T-helper 2 cell (primary cell): ENCODE measurements at regions not wholly inside any gene's neighbourhood (a gene's known extent, or its start where the extent isn't known, plus 50 kb on each side); places are given as distances from the start of the nearest gene placed in this dataset.

Experiments
- DNase-seq, 5 experiments: peaks; one replicate each; pipeline versions ENCODE4 v3.0.0 to v3.0.0-alpha.2; 2012 to 2022

GRCh38 chr17:5821803-5822202 is 237.5 kb upstream of the NLRP1 start:
- DNase-seq: no peak

GRCh38 chr17:5822281-5823060 is 238.2 kb upstream of the NLRP1 start:
- no peak for DNase-seq

GRCh38 chr17:5823219-5823618 is 238.9 kb upstream of the NLRP1 start:
- no peak for DNase-seq

- no peak for DNase-seq
Measured at GRCh38 chr17:5825717-5826330, 241.5 kb upstream of the NLRP1 start.

GRCh38 chr17:5826384-5826783 is 242.1 kb upstream of the NLRP1 start:
- DNase-seq: no peak

GRCh38 chr17:5830921-5831320 is 239.3 kb upstream of the WSCD1 start:
- no peak for DNase-seq

- peak in 1 of 5 experiments; percentile 12 for DNase-seq
Measured at GRCh38 chr17:5832886-5833285, 237.3 kb upstream of the WSCD1 start.

DNA sequence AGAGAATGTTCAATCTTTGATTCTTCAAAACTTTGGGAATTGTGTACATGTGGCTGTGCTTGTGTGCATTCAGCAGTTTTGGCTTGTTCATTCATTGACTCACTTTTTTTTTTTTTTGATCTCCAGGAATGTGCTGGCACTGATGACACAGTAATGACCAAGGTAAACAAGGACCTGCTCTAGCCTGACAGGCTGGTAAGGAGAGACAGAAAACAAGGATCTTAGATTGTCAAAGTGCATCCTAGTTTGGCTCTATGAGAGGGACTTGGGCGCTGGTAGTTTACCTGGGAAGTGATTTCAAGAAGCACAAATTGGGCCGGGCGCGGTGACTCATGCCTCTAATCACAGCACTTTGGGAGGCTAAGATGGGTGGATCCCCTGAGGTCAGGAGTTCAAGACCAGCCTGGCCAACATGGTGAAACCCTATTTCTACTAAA is 233.1 kb upstream of the WSCD1 start:
- DNase-seq: no peak

DNA sequence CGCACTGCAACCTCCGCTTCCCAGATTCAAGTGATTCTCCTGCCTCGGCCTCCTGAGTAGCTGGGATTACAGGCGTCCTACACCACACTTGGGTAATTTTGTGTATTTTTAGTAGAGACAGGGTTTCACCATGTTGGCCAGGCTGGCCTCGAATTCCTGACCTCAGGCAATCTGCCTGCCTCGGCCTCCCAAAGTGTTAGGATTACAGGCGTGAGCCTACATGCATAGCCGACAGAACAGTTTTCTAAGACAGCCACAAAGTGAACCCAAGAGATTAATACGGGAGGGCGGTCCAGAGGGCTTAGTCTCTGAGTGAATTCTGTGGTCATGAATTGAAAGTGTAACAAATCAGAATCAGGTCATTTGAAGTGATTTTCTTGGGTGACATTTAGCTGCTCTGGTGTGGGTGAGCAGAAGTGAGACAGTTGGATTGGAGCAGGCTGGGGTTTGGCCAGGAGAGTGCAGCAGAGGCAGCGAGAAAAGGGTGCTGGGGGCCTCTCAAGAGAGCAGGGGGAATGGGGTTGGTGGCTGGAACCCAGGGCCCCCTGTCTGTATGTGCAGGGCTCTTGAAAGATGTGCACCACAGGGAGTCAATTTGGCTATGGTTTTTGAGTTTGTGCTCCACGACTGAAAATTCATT is 231.4 kb upstream of the WSCD1 start:
- no peak for DNase-seq

GRCh38 chr17:5840811-5841446 is 229.2 kb upstream of the WSCD1 start:
- no peak for DNase-seq

- DNase-seq: no peak
Measured at GRCh38 chr17:5841862-5842261, 228.3 kb upstream of the WSCD1 start.

DNA sequence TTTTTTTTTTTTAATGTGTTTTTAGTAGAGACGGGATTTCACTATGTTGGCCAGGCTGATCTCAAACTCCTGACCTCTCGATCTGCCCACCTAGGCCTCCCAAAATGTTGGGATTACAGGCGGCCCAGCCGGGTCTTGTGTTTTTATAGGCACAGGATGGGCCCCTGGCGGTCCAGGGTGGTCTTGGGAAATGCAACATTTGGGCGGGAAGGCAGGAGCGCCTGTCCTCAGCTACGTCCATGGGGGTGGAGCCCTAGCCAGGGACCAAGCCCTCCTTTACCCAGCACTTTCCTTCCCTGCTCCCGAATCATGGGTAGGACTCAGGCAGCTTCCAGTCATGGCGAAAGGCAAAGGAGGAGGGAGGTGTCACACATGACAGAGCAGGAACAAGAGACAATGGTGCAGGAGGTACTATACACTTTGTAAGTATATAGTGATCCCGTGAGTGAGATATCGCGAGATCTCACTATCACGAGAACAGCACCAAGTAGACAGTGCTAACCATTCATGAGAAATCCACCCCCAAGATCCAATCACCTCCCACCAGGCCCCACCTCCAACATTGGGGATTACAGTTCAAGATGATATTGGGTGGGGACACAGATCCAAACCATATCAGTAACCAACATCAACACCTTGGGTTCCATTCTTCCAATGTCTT is 226.7 kb upstream of the WSCD1 start:
- DNase-seq: no peak

DNA sequence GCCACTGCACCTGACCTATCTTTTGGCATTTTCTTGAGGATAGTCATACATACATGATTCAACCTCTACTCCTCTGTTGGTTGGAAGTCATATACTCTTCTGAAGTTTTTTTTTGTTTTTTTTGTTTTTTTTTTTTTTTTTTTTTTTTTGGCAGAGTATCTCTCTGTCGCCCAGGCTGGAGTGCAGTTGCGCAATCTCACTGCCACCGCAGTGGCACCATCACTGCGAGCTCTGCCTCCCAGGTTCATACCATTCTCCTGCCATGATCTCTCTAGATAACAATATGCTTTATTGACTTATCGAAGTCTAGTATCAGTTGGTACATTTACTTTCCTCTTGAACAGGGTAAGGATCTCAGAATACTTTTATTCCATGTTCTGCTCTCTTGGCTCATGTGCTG is 224.2 kb upstream of the WSCD1 start:
- DNase-seq: no peak

DNA sequence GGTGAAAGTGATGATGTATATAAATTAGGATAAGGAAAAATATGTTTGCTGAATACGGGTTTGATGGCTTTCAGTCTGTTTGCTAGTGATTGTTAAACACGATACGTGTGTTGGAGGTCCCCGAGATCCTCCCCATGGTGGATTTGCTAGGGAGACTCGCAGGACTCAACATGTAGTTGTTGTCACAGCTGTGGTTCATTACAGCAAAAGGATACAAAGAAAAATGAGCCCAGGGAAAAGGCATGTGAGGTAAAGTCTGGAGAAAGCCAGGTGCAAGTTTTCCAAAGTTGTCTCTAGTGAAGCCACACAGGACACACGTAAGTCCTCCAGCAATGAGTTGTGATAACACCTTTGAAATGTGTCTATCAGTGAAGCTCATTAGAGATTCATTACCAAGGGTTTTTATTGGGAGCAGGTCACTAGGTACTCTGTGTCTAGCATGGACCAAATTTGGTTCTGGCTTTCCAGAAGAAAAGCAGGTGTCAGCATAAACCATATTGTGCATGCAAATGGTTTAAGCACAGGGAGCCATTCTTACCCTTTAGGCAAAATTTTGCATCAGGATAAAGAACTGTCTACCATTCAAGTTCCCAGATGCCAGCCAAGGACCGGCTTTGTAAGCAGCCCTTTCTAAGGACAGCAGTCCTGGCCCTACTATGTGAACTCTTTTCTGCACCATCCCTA is 215.2 kb upstream of the WSCD1 start:
- no peak for DNase-seq

- DNase-seq: no peak
Measured at GRCh38 chr17:5861246-5861645, 208.9 kb upstream of the WSCD1 start.

DNA sequence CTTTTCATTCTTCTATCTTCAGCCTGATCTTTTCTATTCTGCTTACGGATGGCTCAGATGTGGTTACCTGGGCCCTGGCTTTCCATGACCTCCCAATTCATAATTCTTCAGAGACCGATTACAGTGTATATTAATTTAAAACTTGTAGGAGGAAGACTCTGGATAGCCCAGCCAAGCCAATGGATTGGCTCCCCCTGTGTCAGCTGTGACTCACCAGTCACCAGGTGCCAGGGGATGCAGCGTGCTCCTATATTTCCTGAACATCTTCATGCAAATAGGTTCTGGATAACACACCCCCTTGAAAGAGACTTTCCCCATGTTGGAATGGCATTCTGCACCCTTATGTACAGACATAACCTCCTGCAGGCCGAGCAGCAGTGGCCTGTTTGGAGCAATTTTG is 208.3 kb upstream of the WSCD1 start:
- DNase-seq: no peak

DNA sequence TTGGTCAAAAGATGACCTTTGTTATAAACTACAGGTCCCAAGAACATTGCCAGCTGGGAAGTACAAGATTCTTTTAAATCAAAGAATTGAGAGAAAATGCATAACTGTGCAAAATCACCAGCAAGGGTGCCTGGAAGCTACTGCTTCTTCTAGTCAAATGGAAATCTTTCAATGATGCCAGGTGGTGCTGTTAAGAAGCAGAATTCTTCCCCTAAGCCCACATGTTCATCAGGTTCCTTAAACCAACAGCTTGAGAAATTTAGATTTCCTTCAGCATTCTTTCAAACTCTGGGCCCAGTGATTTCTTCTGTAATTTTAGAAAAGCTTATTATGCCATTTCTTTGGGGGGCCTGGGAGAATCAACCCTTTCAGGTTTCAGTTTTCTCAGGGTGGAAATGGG is 207.8 kb upstream of the WSCD1 start:
- DNase-seq: no peak

DNA sequence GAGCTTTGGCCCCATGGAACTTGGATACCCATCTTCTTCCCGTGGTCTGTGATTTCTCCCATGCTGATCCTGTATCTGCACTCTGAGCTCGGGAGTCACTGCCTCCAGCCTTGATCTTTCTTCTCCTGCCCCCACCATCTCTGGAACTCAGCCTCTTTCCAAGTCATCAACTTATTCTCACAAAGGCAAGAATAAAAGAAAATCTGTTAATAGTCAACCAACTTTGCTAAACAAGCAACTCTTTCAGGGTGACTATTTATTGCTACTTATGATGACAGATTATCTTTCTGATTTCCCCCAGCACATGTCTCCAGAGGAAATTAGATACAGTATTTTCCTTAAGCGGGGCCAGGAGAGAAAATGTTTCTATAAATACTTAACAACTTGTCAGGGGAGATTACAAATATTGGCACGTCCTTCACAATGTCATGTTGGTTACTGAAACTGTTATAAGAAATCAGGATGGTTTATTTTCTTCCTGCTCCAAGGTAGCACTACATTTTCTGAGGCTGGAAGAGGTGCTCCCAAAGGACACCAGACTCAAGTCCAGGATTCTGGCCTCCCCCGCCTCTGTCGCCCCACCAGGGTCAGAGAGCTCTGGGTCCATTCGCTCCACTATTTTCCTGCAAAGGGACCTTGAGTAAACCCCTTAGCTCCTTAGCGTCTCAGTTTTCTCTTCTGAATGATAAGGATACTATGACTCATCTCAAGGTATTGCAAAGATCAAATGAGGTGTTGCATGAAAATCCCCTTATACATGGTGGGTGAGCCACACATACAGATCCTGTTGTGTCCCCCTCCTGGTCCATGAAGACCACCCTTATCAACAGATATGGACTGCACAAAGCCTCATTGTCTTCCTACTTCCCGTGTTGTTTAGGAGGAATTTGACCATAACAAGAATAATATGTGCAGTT is 205.2 kb upstream of the WSCD1 start:
- DNase-seq: no peak

GRCh38 chr17:5866978-5867377 is 203.2 kb upstream of the WSCD1 start:
- DNase-seq: no peak

- no peak for DNase-seq
Measured at GRCh38 chr17:5869041-5869745, 201.0 kb upstream of the WSCD1 start.
